Prostate gland (tissue), 2 donors: ENCODE measurements at regions not wholly inside any gene's neighbourhood (a gene's known extent, or its start where the extent isn't known, plus 50 kb on each side); places are given as distances from the start of the nearest gene placed in this dataset.

Experiments used
- DNase-seq: peaks from one replicate; pipeline ENCODE4 v3.0.0-alpha.2; 2019; ENCODE audit warnings: low spot score
- H3K27ac ChIP-seq, 2 donors: fragments of 200-600 bp; sonication (generic); 2 replicates each; pipeline ENCODE4 v1.5.1; 2017 to 2019
- H3K27me3 ChIP-seq: fragments of 200-600 bp; sonication (generic); replicated peaks from 2 replicates; pipeline ENCODE4 v1.5.1; 2019; ENCODE audit not compliant: insufficient read depth
- H3K36me3 ChIP-seq, 2 donors: fragments of 200-600 bp; sonication (generic); 1 replicate in 1 of 2; 2 replicates in 1 of 2; pipeline versions ENCODE4 v1.5.1 to v1.8.1; 2017 to 2019
- H3K4me1 ChIP-seq: fragments of 200-600 bp; sonication (generic); replicated peaks from 2 replicates; pipeline ENCODE4 v1.5.1; 2019
- H3K4me3 ChIP-seq, 2 donors: fragments of 200-600 bp; sonication (generic); 2 replicates each; pipeline ENCODE4 v1.5.1; 2017 to 2019
- H3K9me3 ChIP-seq: fragments of 200-600 bp; sonication (generic); 2 replicates; pipeline ENCODE4 v1.5.1; 2017
- CTCF ChIP-seq, 4 experiments: fragments of 200-600 bp in 2 of 4; fragments of 450-650 bp in 2 of 4; sonication (generic) in 2 of 4; IDR thresholded peaks; 1 replicate in 3 of 4; 2 replicates in 1 of 4; pipeline ENCODE4 v1.5.1; 2016 to 2019; ENCODE audit warnings: antibody characterized with exemption in 4 of 4, mild to moderate bottlenecking in 2 of 4, moderate library complexity in 2 of 4
- POLR2A ChIP-seq: fragments of 450-650 bp; IDR thresholded peaks from one replicate; pipeline ENCODE4 v1.6.1; 2016; ENCODE audit warnings: antibody characterized with exemption, mild to moderate bottlenecking
- POLR2AphosphoS5 ChIP-seq: sonication (generic); formaldehyde crosslinking; IDR thresholded peaks from one replicate; pipeline ENCODE4 v1.6.1; 2017; ENCODE audit warnings: antibody characterized with exemption
- WGBS: methylation state at CpG from one replicate; pipeline ENCODE4 v1.1.5; 2018; 5-methylcytosine and 5-hydroxymethylcytosine counted together
- intact Hi-C: fragments of 100-400 bp; cut with DNase I; formaldehyde crosslinking; loops from one replicate; pipeline ENCODE4 v1.14.2; 2022

- intact Hi-C loops, result no loop called here
- TF ChIP-seq POLR2A (no peak), POLR2AphosphoS5 (no peak), CTCF (IDR thresholded peaks at IDR 0.05) (no peak)
- WGBS, result 55% methylated on average over 2 of the region's 2 CpGs
Measured at GRCh38 chr2:123528996-123529707, 495.9 kb upstream of the CNTNAP5 start.

GRCh38 chr2:123530004-123530403 is 495.1 kb upstream of the CNTNAP5 start:
- no peaks in the 10 kb centered on the region for H3K4me1 ChIP-seq
- WGBS, result 75% methylated on average over 1 of the region's 1 CpG
- intact Hi-C loops, result no loop called here
- DNase-seq, result no peak
- H3K27ac ChIP-seq, result no peak overlapping the region
- no peaks in the 10 kb centered on the region for H3K9me3 ChIP-seq
- no peak for TF ChIP-seq POLR2A
- TF ChIP-seq POLR2AphosphoS5, result no peak
- TF ChIP-seq CTCF (IDR thresholded peaks at IDR 0.05), result no peak
- no peak overlapping the region for H3K4me3 ChIP-seq
- H3K27me3 ChIP-seq, result no peaks in the 10 kb centered on the region
- H3K36me3 ChIP-seq, result no peaks in the 10 kb centered on the region

More at GRCh38 chr2:123528996-123529707, 495.9 kb upstream of the CNTNAP5 start:
- Histone ChIP-seq H3K9me3 (no peaks in the 10 kb centered on the region), H3K27me3 (no peaks in the 10 kb centered on the region), H3K4me1 (no peaks in the 10 kb centered on the region), H3K36me3 (no peaks in the 10 kb centered on the region), H3K27ac (no peak overlapping the region), H3K4me3 (no peak overlapping the region)
- no peak for DNase-seq

- TF ChIP-seq POLR2A, result no peak
- no peak for TF ChIP-seq POLR2AphosphoS5
- intact Hi-C loops, result no loop called here
- DNase-seq, result no peak
- H3K27me3 ChIP-seq, result no peaks in the 10 kb centered on the region
- no peaks in the 10 kb centered on the region for H3K36me3 ChIP-seq
- H3K9me3 ChIP-seq, result no peaks in the 10 kb centered on the region
- no peak overlapping the region for H3K4me3 ChIP-seq
- WGBS, result 91% methylated on average over 1 of the region's 1 CpG
- H3K27ac ChIP-seq, result no peak overlapping the region
- no peaks in the 10 kb centered on the region for H3K4me1 ChIP-seq
Measured at GRCh38 chr2:123532126-123532525, 493.0 kb upstream of the CNTNAP5 start.

- TF ChIP-seq CTCF (IDR thresholded peaks at IDR 0.05), result no peak
- TF ChIP-seq POLR2A, result no peak
- no peak for TF ChIP-seq POLR2AphosphoS5
- WGBS, result 59% methylated on average over 2 of the region's 2 CpGs
- H3K4me1 ChIP-seq, result no peaks in the 10 kb centered on the region
- no peak overlapping the region for H3K4me3 ChIP-seq
- H3K36me3 ChIP-seq, result no peaks in the 10 kb centered on the region
- H3K27me3 ChIP-seq, result no peaks in the 10 kb centered on the region
- no peaks in the 10 kb centered on the region for H3K9me3 ChIP-seq
- intact Hi-C loops, result no loop called here
- no peak for DNase-seq
- H3K27ac ChIP-seq, result no peak overlapping the region
Measured at GRCh38 chr2:123532994-123533393, 492.1 kb upstream of the CNTNAP5 start.

- no peak for DNase-seq
- H3K36me3 ChIP-seq, result no peaks in the 10 kb centered on the region
- no peaks in the 10 kb centered on the region for H3K27me3 ChIP-seq
- TF ChIP-seq POLR2AphosphoS5 (no peak), CTCF (IDR thresholded peaks at IDR 0.05) (no peak), POLR2A (no peak)
- H3K27ac ChIP-seq, result no peak overlapping the region
- H3K4me3 ChIP-seq, result no peak overlapping the region
- intact Hi-C loops, result no loop called here
- no peaks in the 10 kb centered on the region for H3K4me1 ChIP-seq
- H3K9me3 ChIP-seq, result no peaks in the 10 kb centered on the region
- WGBS, result 75% methylated on average over 5 of the region's 5 CpGs
Measured at GRCh38 chr2:123540291-123540690, 484.8 kb upstream of the CNTNAP5 start.
